BLaER1 treated with 17β-estradiol and CSF1 and Interleukin-3, amounts not matched to agents 10 nM and 100 nM (cell line): ENCODE measurements at regions not wholly inside any gene's neighbourhood (a gene's known extent, or its start where the extent isn't known, plus 50 kb on each side); places are given as distances from the start of the nearest gene placed in this dataset.

ENCODE experiments used
- H3K27ac ChIP-seq, 11 experiments: shearing (Covaris generic); formaldehyde crosslinking; 2 replicates each; pipeline ENCODE4 v1.8.1; 2022
- H3K27me3 ChIP-seq, 11 experiments: shearing (Covaris generic); formaldehyde crosslinking; 2 replicates each; pipeline ENCODE4 v1.8.1; 2022
- H3K36me3 ChIP-seq, 11 experiments: shearing (Covaris generic); formaldehyde crosslinking; 2 replicates each; pipeline ENCODE4 v1.8.1; 2022
- H3K4me1 ChIP-seq, 10 experiments: shearing (Covaris generic); formaldehyde crosslinking; 2 replicates each; pipeline ENCODE4 v1.8.1; 2022
- H3K4me2 ChIP-seq, 11 experiments: shearing (Covaris generic); formaldehyde crosslinking; 2 replicates each; pipeline ENCODE4 v1.8.1; 2022
- H3K4me3 ChIP-seq, 10 experiments: shearing (Covaris generic); formaldehyde crosslinking; 2 replicates each; pipeline ENCODE4 v1.8.1; 2022
- H3K9ac ChIP-seq, 11 experiments: shearing (Covaris generic); formaldehyde crosslinking; 2 replicates each; pipeline ENCODE4 v1.8.1; 2022
- H3K9me3 ChIP-seq, 11 experiments: shearing (Covaris generic); formaldehyde crosslinking; replicated peaks in 1 of 11; 2 replicates each; pipeline ENCODE4 v1.8.1; 2022
- H4K20me1 ChIP-seq, 11 experiments: shearing (Covaris generic); formaldehyde crosslinking; 2 replicates each; pipeline ENCODE4 v1.8.1; 2022
- Cebpa-rat ChIP-seq, 11 experiments: shearing (Covaris generic); IDR thresholded peaks; 2 replicates each; pipeline ENCODE4 v1.8.1; 2022

DNA sequence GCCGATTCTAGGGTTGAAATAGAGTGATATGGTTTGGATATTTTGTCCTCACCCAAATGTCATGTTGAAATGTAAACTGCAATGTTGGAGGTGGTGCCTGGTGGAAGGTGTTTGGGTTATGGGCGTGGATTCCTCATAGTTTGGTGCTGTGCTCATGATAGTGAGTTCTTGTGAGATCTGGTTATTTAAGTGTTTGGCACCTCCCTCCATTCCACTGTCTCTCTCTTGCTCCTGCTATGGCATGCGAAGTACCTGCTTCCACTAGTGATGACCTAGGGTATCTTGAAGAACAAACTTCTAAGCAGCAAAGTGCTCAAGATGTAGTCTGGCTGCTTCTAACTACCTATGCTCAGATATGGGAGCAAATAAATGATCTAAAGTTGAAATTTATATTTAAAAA lies 56.0 kb upstream of the TSPAN18 start:
- Histone ChIP-seq H3K9ac (no peak overlapping the region), H4K20me1 (no peaks in the 10 kb centered on the region), H3K27me3 (no peaks in the 10 kb centered on the region), H3K9me3 (peaks cover 0 to 4% (median 0%) of the 10 kb centered on the region in 11 experiments; a peak in 3 of 22 replicates), H3K36me3 (no peaks in the 10 kb centered on the region), H3K27ac (no peak overlapping the region), H3K4me3 (no peak overlapping the region), H3K4me2 (no peak overlapping the region), H3K4me1 (peaks cover 0 to 7% (median 0%) of the 10 kb centered on the region in 10 experiments; a peak in 3 of 20 replicates)
- no peak for TF ChIP-seq Cebpa-rat (IDR thresholded peaks at IDR 0.05)

DNA sequence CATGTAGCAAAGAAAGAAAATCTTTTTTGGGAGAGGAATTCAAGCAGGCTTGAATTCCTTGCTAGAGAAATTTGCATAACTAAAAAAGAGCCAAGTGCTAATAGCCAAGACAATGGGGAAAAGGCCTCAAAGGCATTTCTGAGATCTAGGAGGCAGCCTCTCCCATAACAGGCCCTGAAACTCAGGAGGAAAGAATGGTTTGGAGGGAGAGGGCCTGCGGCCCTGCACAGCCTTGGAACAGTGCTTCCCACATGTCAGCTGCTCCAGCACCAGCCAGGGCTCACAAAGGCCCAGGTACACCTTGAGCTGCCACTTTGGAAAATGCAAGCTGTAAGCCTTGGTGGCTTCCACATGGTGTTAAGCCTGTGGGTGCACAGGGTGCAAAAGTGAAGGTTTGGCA lies 55.5 kb upstream of the TSPAN18 start:
- H3K27ac ChIP-seq: no peak overlapping the region
- H3K4me1 ChIP-seq: peaks cover 0 to 6% (median 0%) of the 10 kb centered on the region in 10 experiments; a peak in 3 of 20 replicates
- no peak overlapping the region for H3K4me2 ChIP-seq
- H3K4me3 ChIP-seq: no peak overlapping the region
- H3K9ac ChIP-seq: no peak overlapping the region
- no peaks in the 10 kb centered on the region for H3K27me3 ChIP-seq
- peaks cover 0 to 4% (median 0%) of the 10 kb centered on the region in 11 experiments; a peak in 3 of 22 replicates for H3K9me3 ChIP-seq
- no peak for TF ChIP-seq Cebpa-rat (IDR thresholded peaks at IDR 0.05)
- no peaks in the 10 kb centered on the region for H3K36me3 ChIP-seq
- no peaks in the 10 kb centered on the region for H4K20me1 ChIP-seq

DNA sequence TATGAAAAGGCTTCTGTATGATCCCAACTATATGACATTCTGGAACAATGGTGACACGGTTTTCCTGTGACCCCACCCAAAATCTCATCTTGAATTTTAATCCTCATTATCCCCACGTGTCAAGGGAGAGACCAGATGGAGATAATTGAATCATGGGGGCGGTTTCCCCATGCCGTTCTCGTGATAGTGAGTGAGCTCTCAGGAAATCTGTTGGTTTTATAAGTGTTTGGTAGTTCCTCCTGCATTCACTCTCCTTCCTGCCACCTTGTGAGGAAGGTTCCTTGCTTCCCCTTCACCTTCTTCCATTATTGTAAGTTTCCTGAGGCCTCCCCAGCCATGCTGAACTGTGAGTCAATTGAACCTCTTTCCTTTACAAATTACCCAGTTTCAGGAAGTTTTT lies 53.1 kb upstream of the TSPAN18 start:
- H3K9me3 ChIP-seq: peaks cover 0 to 4% (median 0%) of the 10 kb centered on the region in 11 experiments; a peak in 3 of 22 replicates
- H3K4me2 ChIP-seq: peak overlapping the region in 3 of 11 experiments; percentile 9 to 40 (median 16); a peak in 1 of 22 replicates
- H3K27me3 ChIP-seq: no peaks in the 10 kb centered on the region
- no peaks in the 10 kb centered on the region for H4K20me1 ChIP-seq
- no peak for TF ChIP-seq Cebpa-rat (IDR thresholded peaks at IDR 0.05)
- no peak overlapping the region for H3K9ac ChIP-seq
- H3K4me1 ChIP-seq: peaks cover 0 to 6% (median 0%) of the 10 kb centered on the region in 10 experiments; a peak in 2 of 20 replicates
- no peaks in the 10 kb centered on the region for H3K36me3 ChIP-seq
- H3K27ac ChIP-seq: no peak overlapping the region
- no peak overlapping the region for H3K4me3 ChIP-seq

DNA sequence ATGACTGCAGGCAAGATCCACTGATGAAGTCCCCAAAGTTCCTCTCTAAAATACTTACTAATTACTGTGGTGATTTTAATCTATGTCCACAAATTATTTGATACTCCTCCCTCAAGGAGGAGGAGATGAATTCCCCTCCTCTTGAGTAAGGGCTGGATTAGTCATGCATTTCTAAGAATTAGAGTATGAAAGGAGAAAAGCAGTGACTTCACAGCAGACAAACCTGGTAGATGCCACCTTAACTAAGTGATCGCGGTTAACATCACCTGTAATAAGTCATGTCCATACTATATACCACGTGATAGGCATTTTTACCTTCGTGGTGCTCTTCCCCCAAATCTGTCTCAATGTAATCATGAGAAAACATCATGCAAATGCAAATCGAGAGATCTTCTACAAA lies 52.0 kb upstream of the TSPAN18 start:
- TF ChIP-seq Cebpa-rat (IDR thresholded peaks at IDR 0.05): no peak
- no peak overlapping the region for H3K9ac ChIP-seq
- H3K4me1 ChIP-seq: peaks cover 0 to 6% (median 0%) of the 10 kb centered on the region in 10 experiments; a peak in 4 of 20 replicates
- no peak overlapping the region for H3K27ac ChIP-seq
- no peak overlapping the region for H3K4me3 ChIP-seq
- H3K9me3 ChIP-seq: peaks cover 0 to 4% (median 0%) of the 10 kb centered on the region in 11 experiments; a peak in 3 of 22 replicates
- H3K36me3 ChIP-seq: no peaks in the 10 kb centered on the region
- no peaks in the 10 kb centered on the region for H4K20me1 ChIP-seq
- no peak overlapping the region for H3K4me2 ChIP-seq
- H3K27me3 ChIP-seq: no peaks in the 10 kb centered on the region

DNA sequence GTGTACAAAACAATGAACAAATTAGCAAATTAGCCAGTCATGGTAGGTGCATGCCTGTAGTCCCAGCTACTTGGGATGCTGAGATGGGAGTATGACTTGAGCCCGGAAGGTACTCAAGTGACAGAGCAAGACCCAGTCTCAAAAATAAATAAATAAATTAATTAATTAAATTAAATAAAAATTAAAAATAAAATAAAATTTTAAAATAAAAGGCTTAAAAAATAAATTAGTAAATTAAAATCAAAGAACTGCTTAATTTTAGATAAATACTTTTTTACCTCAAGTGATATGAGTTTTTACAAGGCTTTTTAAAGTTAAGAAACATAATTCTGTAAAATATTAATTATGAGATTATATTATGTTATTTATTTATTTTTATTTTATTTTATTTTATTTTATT lies 50.9 kb upstream of the TSPAN18 start:
- H3K27ac ChIP-seq: no peak overlapping the region
- no peak for TF ChIP-seq Cebpa-rat (IDR thresholded peaks at IDR 0.05)
- no peak overlapping the region for H3K4me2 ChIP-seq
- H3K4me1 ChIP-seq: peaks cover 3 to 15% (median 8%) of the 10 kb centered on the region in 10 experiments
- no peak overlapping the region for H3K4me3 ChIP-seq
- H3K36me3 ChIP-seq: no peaks in the 10 kb centered on the region
- H3K9me3 ChIP-seq: peaks cover 0 to 4% (median 0%) of the 10 kb centered on the region in 11 experiments; a peak in 3 of 22 replicates
- no peaks in the 10 kb centered on the region for H4K20me1 ChIP-seq
- no peaks in the 10 kb centered on the region for H3K27me3 ChIP-seq
- H3K9ac ChIP-seq: no peak overlapping the region
